GM12892 (cell line): ENCODE measurements at regions not wholly inside any gene's neighbourhood (a gene's known extent, or its start where the extent isn't known, plus 50 kb on each side); places are given as distances from the start of the nearest gene placed in this dataset.

ENCODE experiments used
- POLR2A ChIP-seq: IDR thresholded peaks from 2 replicates; pipeline ENCODE4 v1.6.1; 2011; ENCODE audit warnings: low read depth, low read length, control low read depth
- POLR2AphosphoS5 ChIP-seq: IDR thresholded peaks from 2 replicates; pipeline ENCODE4 v1.6.1; 2011; ENCODE audit warnings: low read depth, low read length, control low read depth

- TF ChIP-seq POLR2A = no peak
- TF ChIP-seq POLR2AphosphoS5 = no peak
These were observed 272.2 kb downstream of the C1D start for GRCh38 chr2:67790622-67791021.
